Muscle layer of colon (tissue), 2 donors: ENCODE measurements at regions not wholly inside any gene's neighbourhood (a gene's known extent, or its start where the extent isn't known, plus 50 kb on each side); places are given as distances from the start of the nearest gene placed in this dataset.

ENCODE experiments used
- H3K27ac ChIP-seq: one replicate; pipeline ENCODE4 v1.7.0; 2013; ENCODE audit warnings: low read depth, mild to moderate bottlenecking, low read length, moderate library complexity
- H3K27me3 ChIP-seq, 2 donors: one replicate each; pipeline ENCODE4 v1.7.0; 2013; ENCODE audit warnings: low read length in 2 of 2, mild to moderate bottlenecking in 2 of 2; ENCODE audit not compliant: insufficient read depth in 2 of 2, control insufficient read depth in 1 of 2
- H3K36me3 ChIP-seq: one replicate; pipeline ENCODE4 v1.7.0; 2013; ENCODE audit warnings: mild to moderate bottlenecking, low read length; ENCODE audit not compliant: insufficient read depth
- H3K4me1 ChIP-seq: one replicate; pipeline ENCODE4 v1.7.0; 2013; ENCODE audit warnings: mild to moderate bottlenecking, low read length; ENCODE audit not compliant: insufficient read depth
- H3K4me3 ChIP-seq, 2 donors: one replicate each; pipeline ENCODE4 v1.7.0; 2013; ENCODE audit warnings: low read length in 2 of 2, low read depth in 1 of 2, mild to moderate bottlenecking in 1 of 2, moderate library complexity in 1 of 2
- H3K9ac ChIP-seq: one replicate; pipeline ENCODE4 v1.7.0; 2013; ENCODE audit warnings: low read length
- H3K9me3 ChIP-seq: one replicate; pipeline ENCODE4 v1.7.0; 2013; ENCODE audit warnings: mild to moderate bottlenecking, low read length
- donor health status: abdominal sarcoma.
- donor health status: Adenocarcinoma of cecum.

DNA sequence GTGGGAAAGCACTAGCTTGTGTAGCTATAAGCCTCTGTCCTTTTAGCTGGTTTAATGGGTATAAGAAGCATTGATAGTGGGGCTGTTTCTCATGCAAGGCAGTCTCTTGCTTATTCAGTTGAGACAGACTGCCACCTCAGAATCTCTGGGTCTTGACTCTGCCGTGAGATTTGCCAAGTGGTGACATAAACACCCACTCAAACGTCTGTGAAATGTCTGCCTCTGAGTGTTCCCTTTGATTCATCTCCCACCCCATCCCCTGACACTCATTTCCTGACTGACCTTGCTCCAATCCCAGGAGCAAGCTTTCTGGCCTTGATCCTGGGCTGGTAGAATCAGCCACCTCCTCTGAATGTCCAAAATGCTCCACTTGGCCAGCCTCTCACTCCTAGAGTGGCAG lies 141.9 kb upstream of the RBMS1 start:
- no peaks in the 10 kb centered on the region for H3K9me3 ChIP-seq
- no peak overlapping the region for H3K27ac ChIP-seq
- H3K4me3 ChIP-seq: no peak overlapping the region
- no peaks in the 10 kb centered on the region for H3K27me3 ChIP-seq
- no peak overlapping the region for H3K9ac ChIP-seq
- H3K36me3 ChIP-seq: no peaks in the 10 kb centered on the region
- peaks cover 3% of the 10 kb centered on the region for H3K4me1 ChIP-seq

DNA sequence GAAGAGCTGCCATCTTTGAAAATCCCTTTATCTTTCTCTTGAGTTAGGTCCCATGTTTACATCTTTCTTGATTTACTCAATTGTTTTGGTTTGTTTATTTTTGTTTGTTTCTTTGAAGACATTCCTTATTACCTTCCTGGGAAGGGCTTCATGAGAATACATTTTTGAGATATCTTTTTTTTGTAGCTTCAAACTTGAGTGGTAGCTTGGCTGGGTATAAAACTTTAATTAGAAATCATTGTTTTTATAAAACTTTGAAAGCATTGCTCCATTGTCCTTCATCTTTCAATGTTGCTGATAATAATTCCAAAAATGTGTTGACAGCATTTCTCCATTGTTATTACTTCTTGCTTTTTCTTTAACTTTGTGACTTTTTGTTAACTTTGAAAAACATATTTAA lies 145.9 kb upstream of the RBMS1 start:
- Histone ChIP-seq H3K36me3 (no peaks in the 10 kb centered on the region), H3K9ac (no peak overlapping the region), H3K4me3 (no peak overlapping the region), H3K4me1 (peaks cover under 1% of the 10 kb centered on the region), H3K27me3 (no peaks in the 10 kb centered on the region), H3K27ac (no peak overlapping the region), H3K9me3 (no peaks in the 10 kb centered on the region)

DNA sequence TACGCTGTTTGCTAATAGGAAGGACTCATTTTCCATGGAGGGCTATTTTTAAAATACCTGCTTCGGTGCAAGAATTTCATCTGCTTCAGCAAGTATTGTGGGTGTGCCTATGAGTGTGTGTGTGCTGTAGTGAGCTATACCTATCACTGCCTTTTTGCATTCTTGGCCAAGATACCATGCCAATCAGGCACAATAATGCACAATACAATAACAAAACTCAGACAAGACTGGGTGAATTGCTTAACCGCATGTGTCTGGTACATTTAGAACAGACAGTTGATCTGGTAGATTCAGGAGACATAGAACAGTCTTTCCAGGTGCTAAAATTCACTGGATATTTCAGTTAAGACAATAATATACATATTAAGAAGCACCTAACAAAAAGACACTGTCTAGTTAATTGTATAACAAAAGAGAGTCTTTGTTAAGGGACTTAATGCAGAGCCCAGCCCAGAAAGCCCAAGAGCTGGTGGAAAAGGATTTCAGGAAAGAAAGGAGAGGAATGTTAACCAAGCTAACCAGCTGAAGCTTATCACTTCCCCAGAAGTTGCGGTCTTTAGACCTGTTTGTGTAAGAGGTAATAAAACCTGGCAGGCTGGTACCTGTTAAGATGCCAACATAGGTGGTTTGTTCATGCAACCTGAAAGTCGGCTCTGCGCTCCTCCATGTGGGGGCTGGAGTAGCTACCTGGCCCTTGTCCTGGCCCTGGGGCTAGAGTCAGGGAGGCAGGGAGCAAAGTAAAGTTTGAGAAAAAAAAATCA lies 153.3 kb upstream of the RBMS1 start:
- no peak overlapping the region for H3K4me3 ChIP-seq
- no peak overlapping the region for H3K27ac ChIP-seq

GRCh38 chr2:160647967-160648685 lies 154.5 kb upstream of the RBMS1 start:
- no peaks in the 10 kb centered on the region for H3K9me3 ChIP-seq
- no peak overlapping the region for H3K4me3 ChIP-seq
- H3K27ac ChIP-seq: no peak overlapping the region
- no peaks in the 10 kb centered on the region for H3K27me3 ChIP-seq
- no peak overlapping the region for H3K9ac ChIP-seq
- H3K36me3 ChIP-seq: no peaks in the 10 kb centered on the region
- H3K4me1 ChIP-seq: no peaks in the 10 kb centered on the region

More for the DNA sequence above, 153.3 kb upstream of the RBMS1 start:
- Histone ChIP-seq H3K36me3 (no peaks in the 10 kb centered on the region), H3K9me3 (no peaks in the 10 kb centered on the region), H3K27me3 (no peaks in the 10 kb centered on the region), H3K9ac (no peak overlapping the region), H3K4me1 (no peaks in the 10 kb centered on the region)

DNA sequence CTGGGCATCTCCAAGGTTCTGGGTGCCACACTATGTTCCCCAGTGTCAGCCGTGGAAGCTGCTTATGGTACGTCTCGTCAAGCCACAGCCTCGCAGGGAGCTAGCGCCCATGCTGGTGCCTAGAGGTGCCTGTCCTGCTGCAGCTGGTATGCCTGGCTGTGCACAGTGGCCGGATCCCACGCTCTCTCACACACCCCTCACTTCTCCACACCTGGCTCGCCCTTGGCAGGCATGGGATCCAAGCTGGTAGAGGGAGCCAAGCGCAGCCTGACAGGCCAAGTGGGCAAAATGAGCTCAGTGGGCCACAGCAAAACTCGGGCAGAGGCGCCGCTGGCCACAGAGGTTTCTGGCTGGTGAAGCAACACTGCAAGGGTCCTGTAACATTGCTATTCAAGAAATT lies 156.1 kb upstream of the RBMS1 start:
- no peaks in the 10 kb centered on the region for H3K36me3 ChIP-seq
- H3K4me1 ChIP-seq: no peaks in the 10 kb centered on the region
- no peak overlapping the region for H3K27ac ChIP-seq
- no peak overlapping the region for H3K9ac ChIP-seq
- no peak overlapping the region for H3K4me3 ChIP-seq
- H3K27me3 ChIP-seq: no peaks in the 10 kb centered on the region
- no peaks in the 10 kb centered on the region for H3K9me3 ChIP-seq

DNA sequence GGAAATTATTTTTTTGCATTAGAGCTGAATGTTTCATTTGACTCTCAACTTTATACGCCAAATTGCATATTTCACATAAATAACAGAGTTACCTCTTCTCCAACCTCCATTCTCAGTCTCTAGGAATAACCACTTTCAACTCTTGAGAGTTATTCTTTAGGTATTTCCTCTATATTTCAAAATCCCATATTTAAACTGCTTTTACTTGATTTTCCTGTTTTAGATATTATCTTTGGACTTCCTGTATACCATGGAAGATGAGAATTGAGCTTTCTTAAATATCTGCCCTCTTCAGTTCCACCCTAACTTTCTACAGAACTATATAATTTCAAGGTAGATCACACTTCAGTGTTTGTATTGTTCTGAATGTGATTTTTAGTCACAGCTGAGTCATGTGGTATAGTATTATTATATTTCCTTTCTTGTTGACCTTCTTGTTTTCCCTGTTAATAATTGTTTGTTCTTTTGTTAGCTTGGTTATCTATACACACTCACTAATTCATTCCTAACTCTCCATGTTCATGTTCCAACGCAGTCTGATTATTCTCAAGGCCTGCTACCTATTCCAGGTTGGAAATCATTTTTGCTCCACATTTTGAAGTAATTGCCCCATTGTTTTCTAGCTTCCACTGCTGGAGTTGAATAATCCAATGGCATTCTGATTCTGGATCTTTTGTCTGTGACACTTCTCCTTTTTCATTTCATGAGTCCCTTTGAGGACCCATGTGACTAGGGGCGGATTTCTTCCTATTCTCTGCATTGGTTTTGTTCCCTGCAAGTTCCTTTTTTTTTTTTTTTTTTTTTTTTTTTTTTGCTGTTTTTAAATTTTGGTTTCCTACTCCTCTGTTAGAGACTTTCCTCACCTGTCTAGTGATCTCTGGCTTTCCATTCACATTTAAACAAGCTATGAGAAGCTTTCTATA lies 156.8 kb upstream of the RBMS1 start:
- Histone ChIP-seq H3K9me3 (no peaks in the 10 kb centered on the region), H3K27ac (no peak overlapping the region), H3K4me1 (no peaks in the 10 kb centered on the region), H3K27me3 (no peaks in the 10 kb centered on the region), H3K9ac (no peak overlapping the region), H3K4me3 (no peak overlapping the region), H3K36me3 (no peaks in the 10 kb centered on the region)

DNA sequence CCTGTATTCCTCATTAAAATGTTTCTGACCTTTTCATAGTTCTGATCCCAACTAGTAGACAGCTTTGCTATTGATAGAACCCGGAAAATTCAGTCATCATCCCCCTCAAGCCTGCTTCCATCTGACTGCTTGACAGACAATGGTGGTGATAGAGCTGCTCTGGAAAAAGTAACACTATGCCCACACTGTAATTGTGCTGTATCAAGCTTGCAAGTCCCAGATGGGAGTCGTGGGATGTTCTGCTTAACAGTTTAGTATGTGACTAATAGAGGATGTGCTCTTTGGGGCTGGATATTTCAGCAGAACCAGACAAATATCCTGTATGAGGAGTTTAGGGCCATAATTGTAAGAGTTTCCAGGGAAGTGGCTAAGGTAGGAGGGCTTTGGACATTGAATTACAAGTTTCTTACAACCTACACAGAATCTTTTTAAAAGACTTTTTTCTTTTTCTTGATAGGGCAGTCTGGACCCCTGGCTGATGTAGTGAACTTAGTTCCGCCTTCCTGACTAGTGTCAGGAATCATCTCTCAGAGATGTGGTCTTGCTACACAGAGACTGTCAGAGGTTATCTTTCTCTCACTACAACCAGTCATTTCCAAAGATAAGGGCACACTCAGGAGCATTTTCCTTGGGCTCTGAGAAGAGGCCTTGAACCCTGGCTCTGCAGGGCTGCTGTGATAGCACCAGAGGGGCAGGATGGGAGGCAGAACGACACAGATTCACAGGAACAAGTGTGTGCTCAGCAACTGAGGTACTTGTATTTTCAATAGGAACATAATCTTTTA lies 158.0 kb upstream of the RBMS1 start:
- H3K4me3 ChIP-seq: no peak overlapping the region
- H3K4me1 ChIP-seq: peaks cover 6% of the 10 kb centered on the region
- H3K27me3 ChIP-seq: no peaks in the 10 kb centered on the region
- H3K27ac ChIP-seq: no peak overlapping the region
- H3K36me3 ChIP-seq: no peaks in the 10 kb centered on the region
- H3K9me3 ChIP-seq: no peaks in the 10 kb centered on the region
- H3K9ac ChIP-seq: no peak overlapping the region

- Histone ChIP-seq H3K27me3 (no peaks in the 10 kb centered on the region), H3K9ac (no peak overlapping the region), H3K4me3 (no peak overlapping the region), H3K36me3 (no peaks in the 10 kb centered on the region), H3K27ac (no peak overlapping the region), H3K9me3 (no peaks in the 10 kb centered on the region), H3K4me1 (peaks cover 12% of the 10 kb centered on the region)
Observed at GRCh38 chr2:160652236-160652635, 158.6 kb upstream of the RBMS1 start.

- no peaks in the 10 kb centered on the region for H3K9me3 ChIP-seq
- no peak overlapping the region for H3K9ac ChIP-seq
- no peak overlapping the region for H3K4me3 ChIP-seq
- peaks cover 16% of the 10 kb centered on the region for H3K4me1 ChIP-seq
- no peaks in the 10 kb centered on the region for H3K36me3 ChIP-seq
- peak overlapping the region; percentile 7 for H3K27ac ChIP-seq
- no peaks in the 10 kb centered on the region for H3K27me3 ChIP-seq
Observed at GRCh38 chr2:160657196-160657595, 163.6 kb upstream of the RBMS1 start.

GRCh38 chr2:160658851-160659250 lies 165.2 kb upstream of the RBMS1 start:
- Histone ChIP-seq H3K9me3 (no peaks in the 10 kb centered on the region), H3K4me3 (no peak overlapping the region), H3K9ac (no peak overlapping the region), H3K27ac (no peak overlapping the region), H3K27me3 (no peaks in the 10 kb centered on the region), H3K4me1 (peaks cover 16% of the 10 kb centered on the region), H3K36me3 (no peaks in the 10 kb centered on the region)

- Histone ChIP-seq H3K9me3 (no peaks in the 10 kb centered on the region), H3K4me1 (peaks cover 18% of the 10 kb centered on the region), H3K27me3 (no peaks in the 10 kb centered on the region), H3K9ac (no peak overlapping the region), H3K27ac (no peak overlapping the region), H3K4me3 (no peak overlapping the region), H3K36me3 (no peaks in the 10 kb centered on the region)
Observed at GRCh38 chr2:160660741-160661140, 167.1 kb upstream of the RBMS1 start.
